EH (cell line): ENCODE measurements at regions not wholly inside any gene's neighbourhood (a gene's known extent, or its start where the extent isn't known, plus 50 kb on each side); places are given as distances from the start of the nearest gene placed in this dataset.
A peak's percentile ranks its signal among the peaks of the same experiment; 100 is the strongest.

Source experiments
- DNase-seq: peaks from one replicate; pipeline ENCODE4 v3.0.0-alpha.2; 2015; ENCODE audit warnings: low read depth

- peak; percentile 83 for DNase-seq
These were observed 302.6 kb upstream of the SEMA3D start for GRCh38 chr7:85489498-85489897.

- no peak for DNase-seq
These were observed 301.6 kb upstream of the SEMA3D start for GRCh38 chr7:85488406-85488805.

GRCh38 chr7:85483177-85483576 is 296.3 kb upstream of the SEMA3D start:
- peak; percentile 92 for DNase-seq

GRCh38 chr7:85480666-85481065 is 293.8 kb upstream of the SEMA3D start:
- DNase-seq, result no peak

DNA sequence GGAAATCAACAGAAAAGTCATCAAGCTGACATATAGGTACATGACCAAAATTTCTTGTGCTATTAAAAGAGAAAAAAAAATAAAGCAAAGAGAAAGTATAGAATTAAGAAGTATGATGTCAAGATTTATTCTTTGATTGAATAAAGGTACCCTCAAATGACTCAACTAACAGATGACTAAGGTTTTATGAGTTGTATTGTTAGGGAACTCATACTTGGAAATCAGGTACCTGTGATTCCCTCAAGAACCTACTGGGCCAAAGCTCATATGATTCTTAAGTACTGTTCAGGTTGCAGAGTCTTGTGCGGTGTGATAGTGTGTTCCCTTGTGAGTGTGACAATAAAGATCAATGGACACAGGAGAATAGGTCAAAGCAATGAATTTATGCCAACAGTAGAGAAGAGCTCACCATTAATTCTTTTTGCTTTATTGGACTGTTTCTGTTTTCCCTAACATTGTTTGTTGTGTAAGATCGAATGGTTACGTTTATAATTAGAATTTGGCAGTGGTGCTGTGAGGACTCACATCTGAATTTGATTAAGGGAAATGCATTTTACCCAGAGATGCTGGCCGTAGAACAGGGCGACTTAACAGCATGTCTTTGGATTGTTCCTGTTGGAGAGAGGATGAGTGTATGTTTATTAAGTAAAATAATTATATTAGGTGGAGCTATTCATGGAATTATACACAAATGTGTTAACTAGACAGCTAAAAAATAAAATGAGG is 293.2 kb upstream of the SEMA3D start:
- peak; percentile 81 for DNase-seq

DNA sequence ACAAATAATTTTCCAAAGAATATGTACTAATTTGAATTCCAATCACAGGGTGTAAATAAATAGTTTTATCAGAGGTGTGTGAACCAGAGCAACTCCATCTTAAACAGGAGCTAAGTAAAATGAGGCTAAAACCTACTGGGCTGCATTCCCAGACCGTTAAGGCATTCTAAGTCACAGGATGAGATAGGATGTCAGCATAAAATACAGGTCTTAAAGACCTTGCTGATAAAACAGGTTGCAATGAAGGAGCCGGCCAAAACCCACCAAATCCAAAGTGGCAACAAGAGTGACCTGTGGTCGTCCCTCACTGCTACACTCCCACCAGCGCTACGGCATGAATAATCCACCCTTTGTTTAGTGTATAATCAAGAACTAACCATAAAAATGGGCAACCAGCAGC is 291.7 kb upstream of the SEMA3D start:
- no peak for DNase-seq

DNA sequence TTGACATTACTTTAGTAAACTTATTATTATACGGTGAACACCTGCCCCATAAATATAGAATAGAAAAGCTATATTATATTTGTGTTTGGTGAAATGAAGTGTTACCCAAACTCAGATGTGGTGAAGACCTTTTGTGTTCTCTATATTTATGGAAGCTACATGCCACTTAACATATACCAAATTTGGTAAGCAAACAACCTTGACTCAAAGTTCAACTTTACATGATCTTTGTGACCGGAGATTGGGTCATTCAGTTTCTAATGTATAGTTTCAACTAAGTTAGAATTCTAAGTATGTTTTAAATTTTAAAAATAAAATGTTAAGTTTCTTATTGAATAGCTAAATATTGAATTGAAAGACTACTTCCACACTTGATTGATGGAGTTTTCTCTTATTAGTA is 288.6 kb upstream of the SEMA3D start:
- no peak for DNase-seq

- no peak for DNase-seq
These were observed 288.2 kb upstream of the SEMA3D start for GRCh38 chr7:85475071-85475470.

GRCh38 chr7:85474234-85474633 is 287.4 kb upstream of the SEMA3D start:
- DNase-seq, result peak; percentile 82

DNA sequence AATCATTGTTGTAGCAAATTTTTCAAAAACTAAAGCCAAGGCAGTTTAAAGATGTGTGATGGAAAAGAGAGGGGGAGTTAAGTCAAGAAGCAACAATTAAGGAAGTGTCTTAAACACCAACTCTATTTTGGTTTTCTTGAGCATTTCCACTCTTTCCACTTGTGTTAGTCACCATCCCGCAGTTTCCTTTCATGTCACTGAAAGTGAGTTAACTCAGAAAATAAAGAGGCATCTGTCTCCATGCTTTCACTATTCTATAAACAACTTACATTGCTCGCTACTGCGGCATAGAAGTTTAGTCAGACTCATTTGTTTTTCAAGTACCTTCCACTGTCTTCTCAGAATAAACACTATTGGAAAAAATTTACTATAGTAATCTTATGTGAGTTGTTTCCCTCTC is 284.9 kb upstream of the SEMA3D start:
- peak; percentile 81 for DNase-seq

DNA sequence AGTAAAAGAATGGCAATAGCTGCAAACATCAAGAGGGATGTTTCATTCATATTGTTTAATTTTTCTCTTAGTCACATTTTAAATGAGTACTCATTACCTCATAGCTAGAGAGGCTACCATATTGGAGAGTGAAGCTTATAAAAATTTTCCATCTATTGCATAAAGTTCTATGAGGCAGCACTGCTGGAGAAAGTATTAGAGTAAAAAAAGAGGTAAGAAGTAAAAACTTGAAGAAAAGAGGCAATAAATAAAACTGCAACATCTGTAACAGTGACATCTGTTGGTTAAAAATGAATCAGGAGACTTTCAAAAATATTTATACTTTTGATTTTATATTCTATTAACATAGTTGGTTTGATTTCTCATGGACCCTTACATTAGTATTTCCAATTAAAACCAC is 284.5 kb upstream of the SEMA3D start:
- peak; percentile 20 for DNase-seq

GRCh38 chr7:85469446-85470010 is 282.7 kb upstream of the SEMA3D start:
- peak; percentile 79 for DNase-seq

GRCh38 chr7:85464042-85464651 is 277.3 kb upstream of the SEMA3D start:
- peak; percentile 14 for DNase-seq

DNA sequence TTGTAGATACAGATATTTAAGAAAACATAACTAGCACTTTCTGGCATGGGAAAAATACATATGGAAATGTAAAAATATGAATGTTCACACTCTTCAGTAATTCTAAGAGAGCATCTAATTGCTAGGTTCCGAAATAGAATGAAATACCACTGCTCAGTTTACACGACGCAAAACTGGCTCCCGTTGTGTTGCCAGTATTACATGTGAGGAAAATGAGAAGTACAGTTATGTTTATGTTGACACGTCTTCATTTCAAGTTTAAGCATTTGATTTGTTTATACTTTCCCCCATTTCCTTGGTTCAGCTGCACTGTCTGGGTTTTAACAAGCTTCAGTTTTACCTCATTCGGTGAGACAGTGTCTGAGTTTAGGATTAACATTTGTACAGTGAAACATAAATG is 275.8 kb upstream of the SEMA3D start:
- no peak for DNase-seq

DNA sequence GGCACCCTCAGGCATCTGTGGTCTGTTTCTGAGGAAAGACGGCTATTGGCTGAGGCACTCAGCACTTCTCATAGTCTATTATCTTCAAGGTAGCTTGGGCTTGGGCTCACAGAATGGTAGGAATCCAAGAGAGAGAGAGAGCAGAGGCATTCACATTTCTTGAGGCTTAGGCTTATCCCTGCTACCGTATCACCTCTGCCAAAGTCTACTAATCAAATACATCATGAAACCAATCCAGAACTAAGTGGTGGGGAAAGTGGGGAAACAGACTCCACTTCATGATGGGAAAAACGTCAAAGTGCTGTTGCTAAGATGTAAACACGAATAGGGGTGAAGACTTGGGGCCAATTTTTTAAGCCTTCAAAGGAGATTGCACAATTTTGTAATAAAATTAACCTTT is 271.1 kb upstream of the SEMA3D start:
- DNase-seq, result no peak

DNA sequence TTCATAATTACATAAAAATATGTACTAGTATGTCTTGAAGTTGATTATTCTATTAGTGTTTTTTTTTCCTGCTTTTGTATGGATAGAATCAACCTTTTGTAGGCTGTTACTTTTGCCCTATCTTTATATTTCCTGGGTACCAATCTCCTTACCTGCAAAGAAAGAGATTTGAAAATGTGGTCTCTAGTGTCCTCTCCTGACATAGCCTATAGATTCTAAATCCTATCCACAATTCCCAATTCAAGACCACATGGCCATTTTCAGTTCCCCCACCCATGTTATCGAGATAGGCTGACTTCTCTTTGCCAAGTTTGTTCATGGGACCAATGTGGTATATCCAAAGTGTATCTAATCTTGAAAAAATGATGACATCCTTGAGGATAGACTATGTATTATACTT is 269.4 kb upstream of the SEMA3D start:
- DNase-seq, result no peak

DNA sequence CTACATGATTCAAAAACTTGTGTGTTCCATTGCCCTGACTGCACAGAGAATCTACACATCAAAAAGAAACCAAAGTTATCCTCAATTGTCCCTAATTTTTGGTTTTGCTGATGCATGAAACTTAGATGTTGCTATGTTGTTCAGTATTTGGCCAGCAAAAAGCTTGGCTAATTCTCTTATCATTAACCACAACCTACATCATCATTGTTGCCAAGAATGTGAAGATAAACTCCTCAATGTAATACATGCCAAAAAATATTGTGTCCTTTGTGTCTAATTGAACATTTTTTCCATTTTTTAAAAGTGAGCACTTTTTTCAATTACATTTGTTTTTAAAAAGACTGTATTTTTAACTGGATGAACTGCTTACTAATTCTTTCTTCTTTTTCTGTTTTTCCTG is 268.0 kb upstream of the SEMA3D start:
- peak; percentile 32 for DNase-seq

DNA sequence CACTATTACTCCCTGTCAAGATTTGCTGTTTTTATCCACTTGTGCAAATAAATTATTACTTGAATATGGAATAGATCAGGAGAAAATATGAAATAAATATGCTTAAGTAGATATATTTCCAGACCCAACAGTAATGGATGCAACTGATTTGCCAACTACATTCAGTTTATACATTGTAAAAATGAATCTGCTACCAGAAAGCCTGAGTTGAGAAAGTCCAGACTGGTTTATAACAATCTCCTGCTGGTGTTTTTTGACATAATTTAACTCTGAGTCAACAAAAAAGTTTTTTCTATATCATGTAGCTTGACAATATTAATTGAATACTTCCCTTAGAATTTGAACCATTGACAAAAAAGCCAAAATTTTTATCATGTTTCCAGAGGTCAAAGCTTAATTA is 265.8 kb upstream of the SEMA3D start:
- DNase-seq, result no peak

- no peak for DNase-seq
These were observed 262.6 kb upstream of the SEMA3D start for GRCh38 chr7:85449478-85449877.

DNA sequence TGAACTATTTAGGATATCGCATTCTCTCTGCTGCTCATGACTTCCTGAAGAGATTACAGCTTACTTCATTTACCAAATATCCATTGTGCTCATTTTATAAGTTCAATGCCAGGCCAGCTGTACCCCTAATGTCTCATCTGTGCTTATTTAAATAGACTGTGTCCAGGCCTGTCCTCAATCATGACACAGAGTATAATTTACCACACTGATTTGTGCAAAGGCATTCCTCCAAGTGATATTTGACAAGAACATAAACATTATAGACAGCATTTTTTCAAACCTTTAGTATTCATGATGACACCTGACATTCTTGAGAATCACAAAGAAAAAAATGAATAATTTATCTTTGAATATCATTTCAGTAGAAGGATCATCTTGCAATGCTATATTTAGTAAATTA is 260.1 kb upstream of the SEMA3D start:
- DNase-seq, result no peak

DNA sequence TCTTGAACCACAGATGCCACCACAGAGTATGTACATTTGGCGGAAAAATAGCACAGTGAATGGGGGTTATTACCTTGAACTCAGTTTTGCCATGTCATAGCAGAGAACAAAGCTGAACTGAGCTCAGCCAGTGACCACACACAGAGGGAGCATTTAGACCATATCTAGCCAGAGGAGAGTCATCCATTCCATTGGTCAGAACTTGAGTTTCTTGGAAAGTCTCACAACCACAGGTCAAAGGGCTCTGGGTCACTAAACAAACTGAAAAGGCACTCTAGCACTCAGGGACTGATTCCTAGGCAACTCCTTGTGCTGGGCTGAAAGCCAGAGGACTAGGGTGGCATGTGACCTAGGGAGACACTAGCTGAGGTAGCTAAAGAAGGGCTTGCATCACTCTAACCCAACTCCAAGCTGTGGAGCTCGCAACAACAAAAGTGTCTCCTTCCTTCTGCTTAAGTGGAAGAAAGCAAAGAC is 239.7 kb upstream of the SEMA3D start:
- peak; percentile 30 for DNase-seq

DNA sequence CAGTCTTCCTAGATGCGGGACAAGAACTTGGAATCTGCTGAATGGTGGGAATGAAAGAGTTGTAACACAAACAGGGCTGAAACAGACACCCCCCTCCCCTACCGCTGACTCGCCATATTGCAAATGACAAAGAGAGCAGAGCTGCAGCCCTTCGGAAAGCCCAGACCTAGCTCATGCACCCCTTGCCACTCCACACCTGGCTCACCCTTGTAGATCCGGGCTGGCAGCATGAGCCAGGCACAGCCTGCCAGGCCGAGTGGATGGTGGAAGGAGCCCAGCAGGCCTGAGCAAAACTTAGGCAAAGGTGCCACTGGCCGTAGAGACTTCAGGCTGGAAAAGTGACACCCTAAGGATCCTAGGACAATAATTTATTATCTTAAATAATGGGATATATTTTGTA is 237.4 kb upstream of the SEMA3D start:
- no peak for DNase-seq

DNA sequence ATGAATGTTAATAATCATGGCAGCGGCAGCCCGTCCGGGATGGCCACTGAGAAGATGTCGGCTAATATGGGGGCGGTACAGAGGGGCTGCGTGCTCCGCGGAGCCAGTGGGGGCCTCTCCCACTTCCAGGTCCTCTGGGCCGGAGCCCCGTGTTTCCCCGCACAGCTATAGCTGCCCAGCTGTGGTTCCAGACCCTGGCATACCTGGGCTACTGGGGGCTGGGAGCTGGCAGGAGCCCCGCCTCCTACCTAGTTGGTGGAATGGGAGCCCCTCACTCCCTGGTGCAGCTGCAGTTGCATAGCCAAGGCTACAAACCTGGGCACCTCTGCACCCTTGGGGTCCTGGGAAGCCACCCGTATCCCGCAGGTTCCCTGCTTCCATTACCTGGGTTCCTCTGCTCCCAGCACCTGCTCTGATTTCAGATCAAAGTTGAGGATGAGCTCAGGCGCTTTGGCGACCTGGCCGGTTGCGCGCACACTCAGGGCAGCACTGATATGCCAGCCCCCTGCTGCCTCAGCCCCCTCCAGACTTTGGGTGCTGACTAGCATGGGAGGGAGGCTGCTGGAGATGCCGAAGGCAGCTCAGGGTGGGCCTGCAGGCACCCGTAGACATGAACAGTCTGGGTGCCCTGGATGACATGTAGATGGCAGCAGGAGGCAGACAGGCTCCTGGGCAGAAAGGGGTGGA is 236.5 kb upstream of the SEMA3D start:
- no peak for DNase-seq
